H1 (cell line): ENCODE measurements at regions not wholly inside any gene's neighbourhood (a gene's known extent, or its start where the extent isn't known, plus 50 kb on each side); places are given as distances from the start of the nearest gene placed in this dataset.

Experiments
- CTCF ChIP-seq, 3 experiments: IDR thresholded peaks; 1 replicate in 2 of 3; 2 replicates in 1 of 3; pipeline versions ENCODE4 v1.5.1 to v1.6.1; 2011; ENCODE audit warnings: low read length in 3 of 3, mild to moderate bottlenecking in 3 of 3, inconsistent platforms in 2 of 3, low read depth in 1 of 3, moderate library complexity in 1 of 3; ENCODE audit not compliant: insufficient read depth in 1 of 3; ENCODE audit errors: control extremely low read depth in 1 of 3
- EGR1 ChIP-seq: IDR thresholded peaks from 2 replicates; pipeline ENCODE4 v1.6.1; 2011; ENCODE audit warnings: low read depth, low read length, borderline replicate concordance
- EZH2 ChIP-seq: fragments of 200-600 bp; sonication (generic); IDR thresholded peaks from 2 replicates; pipeline ENCODE4 v1.7.1; 2012; ENCODE audit warnings: low read depth, mild to moderate bottlenecking, moderate library complexity, low read length, inconsistent platforms; ENCODE audit not compliant: severe bottlenecking
- FOSL1 ChIP-seq: IDR thresholded peaks from 2 replicates; pipeline ENCODE4 v1.6.1; 2011; ENCODE audit warnings: mild to moderate bottlenecking, low read depth, low read length, moderate library complexity; ENCODE audit not compliant: insufficient read depth
- HDAC6 ChIP-seq: IDR thresholded peaks from one replicate; pipeline ENCODE4 v1.7.1; 2012; ENCODE audit warnings: low read depth, mild to moderate bottlenecking, inconsistent platforms, low read length, moderate library complexity
- JUN ChIP-seq: IDR thresholded peaks from 2 replicates; pipeline ENCODE4 v1.6.1; 2011; ENCODE audit warnings: low read depth, mild to moderate bottlenecking, improper control_type of control experiment, low read length
- MAFK ChIP-seq: IDR thresholded peaks from 2 replicates; pipeline ENCODE4 v1.6.1; 2012; ENCODE audit warnings: low read depth, mild to moderate bottlenecking, improper control_type of control experiment, low read length
- MAX ChIP-seq: IDR thresholded peaks from 2 replicates; pipeline ENCODE4 v1.6.1; 2012; ENCODE audit warnings: inconsistent platforms
- POLR2A ChIP-seq, 2 experiments: IDR thresholded peaks; 1 replicate in 1 of 2; 2 replicates in 1 of 2; pipeline ENCODE4 v1.6.1; 2011; ENCODE audit warnings: low read depth in 2 of 2, low read length in 2 of 2, mild to moderate bottlenecking in 2 of 2; ENCODE audit errors: control extremely low read depth in 1 of 2
- RBBP5 ChIP-seq: IDR thresholded peaks from 2 replicates; pipeline ENCODE4 v1.7.1; 2012; ENCODE audit warnings: low read depth, mild to moderate bottlenecking, inconsistent platforms, low read length, moderate library complexity, borderline replicate concordance
- RFX5 ChIP-seq: IDR thresholded peaks from 2 replicates; pipeline ENCODE4 v1.6.1; 2011; ENCODE audit warnings: low read depth, low read length, improper control_type of control experiment, borderline replicate concordance
- RXRA ChIP-seq: IDR thresholded peaks from 2 replicates; pipeline ENCODE4 v1.6.1; 2011; ENCODE audit warnings: low read depth, mild to moderate bottlenecking, low read length, moderate library complexity; ENCODE audit not compliant: insufficient read depth
- TAF1 ChIP-seq: IDR thresholded peaks from 2 replicates; pipeline ENCODE4 v1.6.1; 2011; ENCODE audit warnings: mild to moderate bottlenecking, low read depth, low read length
- TCF12 ChIP-seq: IDR thresholded peaks from 2 replicates; pipeline ENCODE4 v1.6.1; 2011; ENCODE audit warnings: low read depth, mild to moderate bottlenecking, low read length

GRCh38 chr16:52055381-52055780, 491.6 kb downstream of the TOX3 start:
- TF ChIP-seq CTCF (IDR thresholded peaks at IDR 0.05; ENCODE audit: control extremely low read depth in 1 of 3, insufficient read depth in 1 of 3, low read depth in 1 of 3, low read length in 3 of 3): no peak
- no peak for TF ChIP-seq EZH2
- TF ChIP-seq EGR1: no peak
- no peak for TF ChIP-seq FOSL1
- no peak for TF ChIP-seq POLR2A (IDR thresholded peaks at IDR 0.05; ENCODE audit: control extremely low read depth in 1 of 2, low read depth in 2 of 2, low read length in 2 of 2)
- no peak for TF ChIP-seq RXRA
- no peak for TF ChIP-seq RFX5
- no peak for TF ChIP-seq TAF1
- no peak for TF ChIP-seq JUN
- TF ChIP-seq MAX: no peak
- TF ChIP-seq MAFK: no peak
- TF ChIP-seq HDAC6: no peak
- no peak for TF ChIP-seq TCF12
- no peak for TF ChIP-seq RBBP5
